ENCODE measurements at regions not wholly inside any gene's neighbourhood (a gene's known extent, or its start where the extent isn't known, plus 50 kb on each side); places are given as distances from the start of the nearest gene placed in this dataset.

DNA sequence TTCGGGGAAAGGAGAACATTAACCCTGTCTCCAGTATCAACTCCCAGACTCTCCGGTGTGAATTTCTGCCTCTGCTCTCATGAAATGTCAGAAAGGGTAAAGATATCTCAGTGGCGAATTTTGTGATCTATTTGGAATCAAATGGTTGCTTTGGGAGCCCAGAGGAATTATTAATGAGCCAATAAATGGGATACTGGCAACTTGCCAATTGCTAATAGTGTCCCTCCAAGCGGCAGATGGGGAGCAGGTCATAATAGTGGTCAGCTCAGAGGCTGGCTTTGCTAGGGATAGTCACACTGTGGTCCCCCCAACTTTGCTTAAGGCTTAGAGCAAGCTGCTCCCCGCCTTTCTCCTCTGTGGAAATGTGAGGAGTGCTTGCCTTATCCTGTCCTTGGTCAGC lies 176.1 kb upstream of the KL start:
- TF ChIP-seq, protein P1, sequence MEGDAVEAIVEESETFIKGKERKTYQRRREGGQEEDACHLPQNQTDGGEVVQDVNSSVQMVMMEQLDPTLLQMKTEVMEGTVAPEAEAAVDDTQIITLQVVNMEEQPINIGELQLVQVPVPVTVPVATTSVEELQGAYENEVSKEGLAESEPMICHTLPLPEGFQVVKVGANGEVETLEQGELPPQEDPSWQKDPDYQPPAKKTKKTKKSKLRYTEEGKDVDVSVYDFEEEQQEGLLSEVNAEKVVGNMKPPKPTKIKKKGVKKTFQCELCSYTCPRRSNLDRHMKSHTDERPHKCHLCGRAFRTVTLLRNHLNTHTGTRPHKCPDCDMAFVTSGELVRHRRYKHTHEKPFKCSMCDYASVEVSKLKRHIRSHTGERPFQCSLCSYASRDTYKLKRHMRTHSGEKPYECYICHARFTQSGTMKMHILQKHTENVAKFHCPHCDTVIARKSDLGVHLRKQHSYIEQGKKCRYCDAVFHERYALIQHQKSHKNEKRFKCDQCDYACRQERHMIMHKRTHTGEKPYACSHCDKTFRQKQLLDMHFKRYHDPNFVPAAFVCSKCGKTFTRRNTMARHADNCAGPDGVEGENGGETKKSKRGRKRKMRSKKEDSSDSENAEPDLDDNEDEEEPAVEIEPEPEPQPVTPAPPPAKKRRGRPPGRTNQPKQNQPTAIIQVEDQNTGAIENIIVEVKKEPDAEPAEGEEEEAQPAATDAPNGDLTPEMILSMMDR (IDR thresholded peaks at IDR 0.05) = no peak
- no peak for TF ChIP-seq POLR2A (IDR thresholded peaks at IDR 0.05)

Data from heart left ventricle (tissue), 13 donors.